HEK293 (cell line): ENCODE measurements at regions not wholly inside any gene's neighbourhood (a gene's known extent, or its start where the extent isn't known, plus 50 kb on each side); places are given as distances from the start of the nearest gene placed in this dataset.

Experiments
- TF ChIP-seq, protein P1 (sequence below): fragments of 450-650 bp; formaldehyde crosslinking; IDR thresholded peaks from 2 replicates; pipeline ENCODE4 v1.5.1; 2016; ENCODE audit warnings: missing biosample characterization, missing genetic modification characterization
- TF ChIP-seq, protein P2 (sequence below): fragments of 450-650 bp; formaldehyde crosslinking; IDR thresholded peaks from 2 replicates; pipeline ENCODE4 v1.5.1; 2017; ENCODE audit warnings: missing biosample characterization, missing genetic modification characterization

GRCh38 chr5:62132276-62132675 is 173.7 kb upstream of the KIF2A start:
- TF ChIP-seq, protein P1, sequence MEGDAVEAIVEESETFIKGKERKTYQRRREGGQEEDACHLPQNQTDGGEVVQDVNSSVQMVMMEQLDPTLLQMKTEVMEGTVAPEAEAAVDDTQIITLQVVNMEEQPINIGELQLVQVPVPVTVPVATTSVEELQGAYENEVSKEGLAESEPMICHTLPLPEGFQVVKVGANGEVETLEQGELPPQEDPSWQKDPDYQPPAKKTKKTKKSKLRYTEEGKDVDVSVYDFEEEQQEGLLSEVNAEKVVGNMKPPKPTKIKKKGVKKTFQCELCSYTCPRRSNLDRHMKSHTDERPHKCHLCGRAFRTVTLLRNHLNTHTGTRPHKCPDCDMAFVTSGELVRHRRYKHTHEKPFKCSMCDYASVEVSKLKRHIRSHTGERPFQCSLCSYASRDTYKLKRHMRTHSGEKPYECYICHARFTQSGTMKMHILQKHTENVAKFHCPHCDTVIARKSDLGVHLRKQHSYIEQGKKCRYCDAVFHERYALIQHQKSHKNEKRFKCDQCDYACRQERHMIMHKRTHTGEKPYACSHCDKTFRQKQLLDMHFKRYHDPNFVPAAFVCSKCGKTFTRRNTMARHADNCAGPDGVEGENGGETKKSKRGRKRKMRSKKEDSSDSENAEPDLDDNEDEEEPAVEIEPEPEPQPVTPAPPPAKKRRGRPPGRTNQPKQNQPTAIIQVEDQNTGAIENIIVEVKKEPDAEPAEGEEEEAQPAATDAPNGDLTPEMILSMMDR (tag by site-specific recombination): no peak
- TF ChIP-seq, protein P2, sequence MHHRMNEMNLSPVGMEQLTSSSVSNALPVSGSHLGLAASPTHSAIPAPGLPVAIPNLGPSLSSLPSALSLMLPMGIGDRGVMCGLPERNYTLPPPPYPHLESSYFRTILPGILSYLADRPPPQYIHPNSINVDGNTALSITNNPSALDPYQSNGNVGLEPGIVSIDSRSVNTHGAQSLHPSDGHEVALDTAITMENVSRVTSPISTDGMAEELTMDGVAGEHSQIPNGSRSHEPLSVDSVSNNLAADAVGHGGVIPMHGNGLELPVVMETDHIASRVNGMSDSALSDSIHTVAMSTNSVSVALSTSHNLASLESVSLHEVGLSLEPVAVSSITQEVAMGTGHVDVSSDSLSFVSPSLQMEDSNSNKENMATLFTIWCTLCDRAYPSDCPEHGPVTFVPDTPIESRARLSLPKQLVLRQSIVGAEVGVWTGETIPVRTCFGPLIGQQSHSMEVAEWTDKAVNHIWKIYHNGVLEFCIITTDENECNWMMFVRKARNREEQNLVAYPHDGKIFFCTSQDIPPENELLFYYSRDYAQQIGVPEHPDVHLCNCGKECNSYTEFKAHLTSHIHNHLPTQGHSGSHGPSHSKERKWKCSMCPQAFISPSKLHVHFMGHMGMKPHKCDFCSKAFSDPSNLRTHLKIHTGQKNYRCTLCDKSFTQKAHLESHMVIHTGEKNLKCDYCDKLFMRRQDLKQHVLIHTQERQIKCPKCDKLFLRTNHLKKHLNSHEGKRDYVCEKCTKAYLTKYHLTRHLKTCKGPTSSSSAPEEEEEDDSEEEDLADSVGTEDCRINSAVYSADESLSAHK (tag by site-specific recombination): no peak
